SK-N-SH (cell line): ENCODE measurements at regions not wholly inside any gene's neighbourhood (a gene's known extent, or its start where the extent isn't known, plus 50 kb on each side); places are given as distances from the start of the nearest gene placed in this dataset.

Source experiments
- EP300 ChIP-seq, 2 experiments: IDR thresholded peaks; 2 replicates each; pipeline versions ENCODE4 v1.4.0 to v1.6.1; 2012; ENCODE audit warnings: borderline replicate concordance in 1 of 2, low read depth in 1 of 2, low read length in 1 of 2
- POLR2AphosphoS5 ChIP-seq: IDR thresholded peaks from 2 replicates; pipeline ENCODE4 v1.6.1; 2012; ENCODE audit warnings: low read depth, low read length
- YY1 ChIP-seq: IDR thresholded peaks from 2 replicates; pipeline ENCODE4 v1.4.0; 2012; ENCODE audit warnings: low read depth, mild to moderate bottlenecking
- TF ChIP-seq, protein P1 (sequence below): fragments of 200-600 bp; sonication (generic); IDR thresholded peaks from 2 replicates; pipeline ENCODE4 v1.6.1; 2017; ENCODE audit warnings: antibody characterized with exemption, mild to moderate bottlenecking, moderate library complexity

DNA sequence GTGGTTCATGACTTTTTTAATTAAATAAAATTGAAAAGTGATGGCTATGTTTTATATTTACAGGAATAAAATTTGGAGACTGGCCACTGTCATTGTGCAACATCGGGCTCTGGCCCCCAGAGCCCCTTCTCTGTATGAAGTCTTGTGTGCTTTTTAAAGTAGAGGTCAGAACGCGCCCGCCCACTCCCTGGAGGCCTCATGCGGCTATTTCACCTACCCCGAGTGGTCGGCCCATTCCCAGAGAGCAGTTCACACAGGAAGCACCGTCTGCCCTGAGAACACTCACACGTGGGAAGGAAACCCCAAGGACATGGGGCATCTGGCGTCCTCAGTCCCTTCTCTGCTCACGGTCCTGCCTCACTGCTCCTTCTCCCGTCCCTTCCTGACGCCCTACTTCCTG lies 296.9 kb upstream of the SALL3 start:
- TF ChIP-seq YY1 (no peak), POLR2AphosphoS5 (no peak), EP300 (IDR thresholded peaks at IDR 0.05; ENCODE audit: borderline replicate concordance in 1 of 2, low read depth in 1 of 2, low read length in 1 of 2) (no peak)
- TF ChIP-seq, protein P1, sequence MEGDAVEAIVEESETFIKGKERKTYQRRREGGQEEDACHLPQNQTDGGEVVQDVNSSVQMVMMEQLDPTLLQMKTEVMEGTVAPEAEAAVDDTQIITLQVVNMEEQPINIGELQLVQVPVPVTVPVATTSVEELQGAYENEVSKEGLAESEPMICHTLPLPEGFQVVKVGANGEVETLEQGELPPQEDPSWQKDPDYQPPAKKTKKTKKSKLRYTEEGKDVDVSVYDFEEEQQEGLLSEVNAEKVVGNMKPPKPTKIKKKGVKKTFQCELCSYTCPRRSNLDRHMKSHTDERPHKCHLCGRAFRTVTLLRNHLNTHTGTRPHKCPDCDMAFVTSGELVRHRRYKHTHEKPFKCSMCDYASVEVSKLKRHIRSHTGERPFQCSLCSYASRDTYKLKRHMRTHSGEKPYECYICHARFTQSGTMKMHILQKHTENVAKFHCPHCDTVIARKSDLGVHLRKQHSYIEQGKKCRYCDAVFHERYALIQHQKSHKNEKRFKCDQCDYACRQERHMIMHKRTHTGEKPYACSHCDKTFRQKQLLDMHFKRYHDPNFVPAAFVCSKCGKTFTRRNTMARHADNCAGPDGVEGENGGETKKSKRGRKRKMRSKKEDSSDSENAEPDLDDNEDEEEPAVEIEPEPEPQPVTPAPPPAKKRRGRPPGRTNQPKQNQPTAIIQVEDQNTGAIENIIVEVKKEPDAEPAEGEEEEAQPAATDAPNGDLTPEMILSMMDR: no peak
